ENCODE measurements at regions not wholly inside any gene's neighbourhood (a gene's known extent, or its start where the extent isn't known, plus 50 kb on each side); places are given as distances from the start of the nearest gene placed in this dataset.
"Not testable (repeated sequence)": the region's sequence is repeated elsewhere in the genome, so short reads cannot be mapped to it uniquely, and the experiment has no call there.

GRCh38 chr1:65020774-65021173 is 54.4 kb upstream of the JAK1 start:
- no peak for DNase-seq (ENCODE audit: low read depth in 2 of 2)

GRCh38 chr1:65021795-65022194 is 55.4 kb upstream of the JAK1 start:
- DNase-seq (ENCODE audit: low read depth in 2 of 2) = no peak

GRCh38 chr1:65022216-65022615 is 55.9 kb upstream of the JAK1 start:
- DNase-seq (ENCODE audit: low read depth in 2 of 2) = no peak

- no peak for DNase-seq (ENCODE audit: low read depth in 2 of 2)
These were observed 59.4 kb upstream of the JAK1 start for GRCh38 chr1:65025794-65026193.

GRCh38 chr1:65026235-65026634 is 59.9 kb upstream of the JAK1 start:
- DNase-seq (ENCODE audit: low read depth in 2 of 2) = no peak

- no peak for DNase-seq (ENCODE audit: low read depth in 2 of 2)
These were observed 61.5 kb upstream of the JAK1 start for GRCh38 chr1:65027666-65028358.

- not testable (repeated sequence) for DNase-seq (ENCODE audit: low read depth in 2 of 2)
These were observed 63.1 kb upstream of the JAK1 start for GRCh38 chr1:65029434-65029833.

- not testable (repeated sequence) for DNase-seq (ENCODE audit: low read depth in 2 of 2)
These were observed 68.5 kb upstream of the JAK1 start for GRCh38 chr1:65034879-65035278.

GRCh38 chr1:65036570-65037051 is 70.3 kb upstream of the JAK1 start:
- no peak for DNase-seq (ENCODE audit: low read depth in 2 of 2)

- no peak for DNase-seq (ENCODE audit: low read depth in 2 of 2)
These were observed 72.7 kb upstream of the JAK1 start for GRCh38 chr1:65039066-65039465.

GRCh38 chr1:65039508-65039907 is 73.2 kb upstream of the JAK1 start:
- no peak for DNase-seq (ENCODE audit: low read depth in 2 of 2)

GRCh38 chr1:65042467-65042866 is 76.1 kb upstream of the JAK1 start:
- no peak for DNase-seq (ENCODE audit: low read depth in 2 of 2)

- DNase-seq (ENCODE audit: low read depth in 2 of 2) = no peak
These were observed 78.1 kb upstream of the JAK1 start for GRCh38 chr1:65044411-65044810.

GRCh38 chr1:65045022-65045817 is 78.9 kb upstream of the JAK1 start:
- DNase-seq (ENCODE audit: low read depth in 2 of 2) = no peak

GRCh38 chr1:65048335-65048734 is 82.0 kb upstream of the JAK1 start:
- no peak for DNase-seq (ENCODE audit: low read depth in 2 of 2)

- no peak for DNase-seq (ENCODE audit: low read depth in 2 of 2)
These were observed 83.8 kb upstream of the JAK1 start for GRCh38 chr1:65049941-65050713.

- no peak for DNase-seq (ENCODE audit: low read depth in 2 of 2)
These were observed 84.4 kb upstream of the JAK1 start for GRCh38 chr1:65050735-65051134.

GRCh38 chr1:65054481-65054880 is 88.1 kb upstream of the JAK1 start:
- DNase-seq (ENCODE audit: low read depth in 2 of 2) = no peak

- no peak for DNase-seq (ENCODE audit: low read depth in 2 of 2)
These were observed 89.4 kb upstream of the JAK1 start for GRCh38 chr1:65055747-65056146.

GRCh38 chr1:65056234-65056633 is 89.9 kb upstream of the JAK1 start:
- no peak for DNase-seq (ENCODE audit: low read depth in 2 of 2)

GRCh38 chr1:65056866-65057265 is 90.5 kb upstream of the JAK1 start:
- no peak for DNase-seq (ENCODE audit: low read depth in 2 of 2)

- no peak for DNase-seq (ENCODE audit: low read depth in 2 of 2)
These were observed 88.0 kb upstream of the AK4 start for GRCh38 chr1:65059930-65060538.

All from stimulated activated CD8-positive, alpha-beta memory T cell treated with anti-CD3 and anti-CD28 coated beads, Interleukin-7, amount 100 ng/mL, for 1 hour (primary cell).